IMR-90 (cell line): ENCODE measurements at regions not wholly inside any gene's neighbourhood (a gene's known extent, or its start where the extent isn't known, plus 50 kb on each side); places are given as distances from the start of the nearest gene placed in this dataset.

Experiments used
- BHLHE40 ChIP-seq: fragments of 150-350 bp; IDR thresholded peaks from 2 replicates; pipeline ENCODE4 v1.6.1; 2016; ENCODE audit warnings: mild to moderate bottlenecking, low read depth, low read length
- CEBPB ChIP-seq: IDR thresholded peaks from 2 replicates; pipeline ENCODE4 v1.6.1; 2012; ENCODE audit warnings: low read depth, low read length, improper control_type of control experiment
- POLR2A ChIP-seq: IDR thresholded peaks from 2 replicates; pipeline ENCODE4 v1.6.1; 2012; ENCODE audit warnings: mild to moderate bottlenecking, low read depth, low read length
- RAD21 ChIP-seq: IDR thresholded peaks from 2 replicates; pipeline ENCODE4 v1.6.1; 2012; ENCODE audit warnings: low read length, improper control_type of control experiment
- RCOR1 ChIP-seq: IDR thresholded peaks from 2 replicates; pipeline ENCODE4 v1.6.1; 2012; ENCODE audit warnings: mild to moderate bottlenecking, low read length, improper control_type of control experiment; ENCODE audit not compliant: insufficient replicate concordance
- RFX5 ChIP-seq: IDR thresholded peaks from 2 replicates; pipeline ENCODE4 v1.8.0; 2012; ENCODE audit warnings: low read depth, mild to moderate bottlenecking, low read length, moderate library complexity
- TF ChIP-seq, protein P1 (sequence below): fragments of 150-350 bp; IDR thresholded peaks from 2 replicates; pipeline ENCODE4 v1.6.1; 2017; ENCODE audit warnings: mild to moderate bottlenecking, antibody characterized with exemption, low read length, low read depth
- TF ChIP-seq, protein P2 (sequence below): conservative IDR thresholded peaks from 2 replicates; pipeline ENCODE4 v1.5.1; 2012; ENCODE audit warnings: mild to moderate bottlenecking, low read depth, low read length, improper control_type of control experiment
- TF ChIP-seq, protein P3 (sequence below): fragments of 150-350 bp; IDR thresholded peaks from 2 replicates; pipeline ENCODE4 v1.6.1; 2016; ENCODE audit warnings: low read depth, mild to moderate bottlenecking, low read length, moderate library complexity, borderline replicate concordance

DNA sequence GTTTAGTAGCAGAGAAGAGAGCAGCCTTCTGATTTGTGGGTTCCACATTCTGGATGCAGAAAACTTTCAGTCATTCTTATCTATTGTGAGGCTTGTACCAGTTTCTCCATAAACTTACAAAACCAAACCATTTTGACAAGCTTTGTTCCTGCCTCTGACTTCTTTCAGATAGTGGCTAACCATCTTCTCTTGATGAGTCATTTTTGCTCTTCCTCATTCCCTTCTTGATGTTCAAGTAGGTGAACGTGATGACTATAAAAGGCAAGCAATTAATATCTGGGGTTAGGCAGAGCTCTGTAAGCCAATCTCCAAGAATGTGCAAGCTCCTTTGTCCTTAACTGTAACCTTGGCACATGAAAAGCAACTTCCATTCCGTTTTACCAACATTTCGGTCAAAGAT, 2083.1 kb upstream of the PIK3C3 start:
- no peak for TF ChIP-seq RFX5
- TF ChIP-seq, protein P1, sequence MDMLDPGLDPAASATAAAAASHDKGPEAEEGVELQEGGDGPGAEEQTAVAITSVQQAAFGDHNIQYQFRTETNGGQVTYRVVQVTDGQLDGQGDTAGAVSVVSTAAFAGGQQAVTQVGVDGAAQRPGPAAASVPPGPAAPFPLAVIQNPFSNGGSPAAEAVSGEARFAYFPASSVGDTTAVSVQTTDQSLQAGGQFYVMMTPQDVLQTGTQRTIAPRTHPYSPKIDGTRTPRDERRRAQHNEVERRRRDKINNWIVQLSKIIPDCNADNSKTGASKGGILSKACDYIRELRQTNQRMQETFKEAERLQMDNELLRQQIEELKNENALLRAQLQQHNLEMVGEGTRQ = no peak
- TF ChIP-seq, protein P2, sequence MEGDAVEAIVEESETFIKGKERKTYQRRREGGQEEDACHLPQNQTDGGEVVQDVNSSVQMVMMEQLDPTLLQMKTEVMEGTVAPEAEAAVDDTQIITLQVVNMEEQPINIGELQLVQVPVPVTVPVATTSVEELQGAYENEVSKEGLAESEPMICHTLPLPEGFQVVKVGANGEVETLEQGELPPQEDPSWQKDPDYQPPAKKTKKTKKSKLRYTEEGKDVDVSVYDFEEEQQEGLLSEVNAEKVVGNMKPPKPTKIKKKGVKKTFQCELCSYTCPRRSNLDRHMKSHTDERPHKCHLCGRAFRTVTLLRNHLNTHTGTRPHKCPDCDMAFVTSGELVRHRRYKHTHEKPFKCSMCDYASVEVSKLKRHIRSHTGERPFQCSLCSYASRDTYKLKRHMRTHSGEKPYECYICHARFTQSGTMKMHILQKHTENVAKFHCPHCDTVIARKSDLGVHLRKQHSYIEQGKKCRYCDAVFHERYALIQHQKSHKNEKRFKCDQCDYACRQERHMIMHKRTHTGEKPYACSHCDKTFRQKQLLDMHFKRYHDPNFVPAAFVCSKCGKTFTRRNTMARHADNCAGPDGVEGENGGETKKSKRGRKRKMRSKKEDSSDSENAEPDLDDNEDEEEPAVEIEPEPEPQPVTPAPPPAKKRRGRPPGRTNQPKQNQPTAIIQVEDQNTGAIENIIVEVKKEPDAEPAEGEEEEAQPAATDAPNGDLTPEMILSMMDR = no peak
- TF ChIP-seq POLR2A = no peak
- no peak for TF ChIP-seq RAD21
- TF ChIP-seq, protein P3, sequence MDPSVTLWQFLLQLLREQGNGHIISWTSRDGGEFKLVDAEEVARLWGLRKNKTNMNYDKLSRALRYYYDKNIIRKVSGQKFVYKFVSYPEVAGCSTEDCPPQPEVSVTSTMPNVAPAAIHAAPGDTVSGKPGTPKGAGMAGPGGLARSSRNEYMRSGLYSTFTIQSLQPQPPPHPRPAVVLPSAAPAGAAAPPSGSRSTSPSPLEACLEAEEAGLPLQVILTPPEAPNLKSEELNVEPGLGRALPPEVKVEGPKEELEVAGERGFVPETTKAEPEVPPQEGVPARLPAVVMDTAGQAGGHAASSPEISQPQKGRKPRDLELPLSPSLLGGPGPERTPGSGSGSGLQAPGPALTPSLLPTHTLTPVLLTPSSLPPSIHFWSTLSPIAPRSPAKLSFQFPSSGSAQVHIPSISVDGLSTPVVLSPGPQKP = no peak
- TF ChIP-seq BHLHE40 = no peak
- no peak for TF ChIP-seq CEBPB
- no peak for TF ChIP-seq RCOR1
